GM23248 (cell line): ENCODE measurements at regions not wholly inside any gene's neighbourhood (a gene's known extent, or its start where the extent isn't known, plus 50 kb on each side); places are given as distances from the start of the nearest gene placed in this dataset.

ENCODE experiments used
- EZH2 ChIP-seq: fragments of 200-600 bp; sonication (generic); IDR thresholded peaks from 2 replicates; pipeline ENCODE4 v1.6.1; 2018; ENCODE audit warnings: antibody characterized with exemption, mild to moderate bottlenecking; ENCODE audit not compliant: insufficient read depth, poor library complexity, severe bottlenecking
- EZH2phosphoT487 ChIP-seq: fragments of 200-600 bp; sonication (generic); IDR thresholded peaks from 2 replicates; pipeline ENCODE4 v1.6.1; 2018; ENCODE audit warnings: antibody characterized with exemption, moderate library complexity, mild to moderate bottlenecking, low read depth; ENCODE audit not compliant: insufficient read depth

DNA sequence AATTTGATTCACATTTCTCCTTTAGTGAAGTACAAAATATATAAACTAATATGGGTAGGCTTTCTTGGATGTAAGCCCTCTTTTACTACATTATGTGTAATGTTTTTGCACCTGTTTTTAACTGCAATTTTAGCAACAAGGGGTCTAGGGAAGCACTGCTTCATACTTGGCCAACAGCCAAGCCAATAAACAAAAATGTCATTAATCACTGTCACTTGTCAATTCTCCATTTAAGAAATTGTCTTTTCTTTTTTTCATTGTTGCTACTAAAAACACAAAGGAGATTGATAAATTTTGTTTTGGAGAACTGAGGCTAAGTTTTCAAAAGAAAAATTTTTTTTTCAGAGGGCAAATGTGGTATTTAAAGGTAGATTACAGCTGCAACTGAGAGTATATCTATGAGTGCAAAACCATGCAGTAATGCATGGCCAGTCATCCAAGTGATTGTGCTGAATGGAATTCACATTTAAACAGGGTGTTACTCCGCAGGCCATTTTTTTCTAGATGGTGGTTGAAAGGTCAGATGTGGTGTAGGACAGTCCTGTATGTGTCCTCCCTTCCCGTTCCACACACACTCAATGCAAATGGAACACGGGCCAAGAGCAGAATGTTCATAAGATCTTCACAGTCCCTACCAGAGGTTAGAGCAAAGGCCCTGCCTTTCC is 503.0 kb upstream of the LMO3 start:
- TF ChIP-seq EZH2phosphoT487 (no peak), EZH2 (no peak)
